Left lobe of liver (tissue), 2 donors: ENCODE measurements at regions not wholly inside any gene's neighbourhood (a gene's known extent, or its start where the extent isn't known, plus 50 kb on each side); places are given as distances from the start of the nearest gene placed in this dataset.

Experiments used
- ATAC-seq: fragments of 200-7000 bp; cut with Tn5 transposase; one replicate; pipeline ENCODE4 v1.9.1; 2020; ENCODE audit warnings: mild to moderate bottlenecking, moderate library complexity
- DNase-seq: peaks from one replicate; pipeline ENCODE4 v3.0.0-alpha.2; 2020; ENCODE audit warnings: low spot score
- donor health status: DM: no; HTN: no; CAD: no; lungs with moderate emphysema.
- donor health status: DM: no; HTN: yes; CAD: no.

DNA sequence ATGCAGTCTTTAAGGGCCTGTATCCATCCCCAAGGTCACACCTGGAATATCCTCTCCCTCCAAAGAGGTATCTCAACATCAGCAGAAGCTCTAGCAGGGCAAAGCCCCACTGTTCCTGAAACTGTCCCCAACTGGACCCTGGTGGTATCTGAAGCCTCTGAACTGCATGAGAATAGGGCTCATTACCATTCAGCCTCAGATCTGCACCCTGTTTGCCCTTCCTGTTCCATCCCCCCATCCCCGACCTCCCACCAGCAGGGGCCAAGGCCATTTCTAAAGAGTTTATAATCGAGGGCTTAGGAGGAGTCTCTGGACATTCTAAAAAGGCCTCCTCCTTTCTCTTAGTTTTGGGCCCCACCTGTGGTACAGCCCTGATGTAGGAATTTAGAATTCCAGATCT, 74.0 kb upstream of the THY1 start:
- no peak for DNase-seq
- no peak for ATAC-seq

DNA sequence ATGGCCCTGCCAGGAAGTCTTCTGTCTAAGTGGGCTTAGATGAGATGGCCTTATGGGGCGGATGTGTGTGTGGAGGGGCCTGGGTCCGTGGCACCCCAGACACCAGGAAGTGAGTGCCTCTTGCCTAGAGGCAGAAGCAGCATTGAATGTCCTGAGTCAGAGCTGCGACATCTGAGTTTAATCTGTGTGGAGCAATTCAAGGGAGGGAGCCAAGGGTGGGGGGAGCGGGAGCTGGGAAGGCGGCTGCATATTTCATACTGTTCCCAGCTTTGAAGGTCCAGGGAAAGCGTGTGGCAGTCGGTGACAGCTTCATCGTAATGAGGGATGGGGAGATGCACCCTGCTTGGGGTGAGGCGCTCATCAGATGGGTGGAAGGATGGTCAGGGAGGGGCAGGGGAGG, 73.5 kb upstream of the THY1 start:
- DNase-seq = no peak
- ATAC-seq = no peak

DNA sequence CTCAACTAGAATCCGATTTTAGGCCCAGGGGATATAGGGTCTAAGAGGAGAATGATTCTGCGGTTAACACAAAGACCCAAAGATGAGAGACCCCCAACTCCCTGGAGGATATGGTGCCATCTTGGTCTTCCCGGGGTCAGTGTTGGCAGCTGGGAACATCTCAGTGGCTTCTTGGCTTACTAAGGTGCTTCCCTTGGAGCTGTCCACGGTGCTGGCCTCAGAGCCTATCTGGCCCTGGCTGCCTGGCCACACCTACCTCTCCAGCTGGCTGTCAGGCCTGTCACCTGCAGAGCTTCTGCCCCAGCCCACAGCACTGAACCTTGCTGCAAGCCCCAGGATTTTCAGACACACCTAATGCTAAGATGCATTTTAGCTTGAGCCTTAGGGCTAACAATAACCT, 70.7 kb upstream of the THY1 start:
- peak; percentile 58 for ATAC-seq
- DNase-seq = no peak

DNA sequence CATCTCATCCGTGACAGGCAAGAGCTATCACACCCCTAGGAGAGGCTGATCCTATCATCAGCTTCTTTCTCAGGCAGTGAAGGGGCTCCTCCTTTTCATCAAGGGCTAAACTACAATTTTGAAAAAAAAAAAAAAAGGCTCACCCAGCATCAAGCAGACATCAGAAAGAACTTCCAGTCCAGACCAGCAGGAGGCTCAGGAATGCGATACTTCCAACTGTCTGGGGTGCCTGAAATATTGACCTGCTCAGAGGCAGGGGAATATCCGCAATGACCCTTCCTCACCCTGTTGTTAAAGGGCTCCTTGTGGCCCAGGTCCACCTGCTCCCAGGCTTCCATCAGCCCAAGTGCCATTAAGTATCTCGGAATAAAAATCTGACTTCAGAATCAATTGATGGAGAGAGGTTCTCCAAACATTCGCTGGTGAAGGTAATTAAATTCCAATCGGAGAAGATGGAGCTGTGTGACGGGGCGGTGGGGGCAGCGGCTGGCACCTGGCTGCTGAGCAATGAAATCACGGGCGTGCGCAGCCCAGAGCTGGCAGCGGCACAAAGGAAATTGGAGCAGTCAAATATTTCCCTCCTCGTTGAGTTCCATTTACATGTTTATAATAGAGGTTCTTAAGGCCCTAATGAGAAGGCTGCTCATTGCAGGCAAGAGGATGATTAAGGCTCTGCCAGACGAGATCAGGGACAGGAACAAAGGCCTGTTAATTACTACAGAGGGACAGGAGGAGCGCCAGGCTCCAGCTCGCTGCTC, 69.0 kb upstream of the THY1 start:
- ATAC-seq (no peak), DNase-seq (no peak)

DNA sequence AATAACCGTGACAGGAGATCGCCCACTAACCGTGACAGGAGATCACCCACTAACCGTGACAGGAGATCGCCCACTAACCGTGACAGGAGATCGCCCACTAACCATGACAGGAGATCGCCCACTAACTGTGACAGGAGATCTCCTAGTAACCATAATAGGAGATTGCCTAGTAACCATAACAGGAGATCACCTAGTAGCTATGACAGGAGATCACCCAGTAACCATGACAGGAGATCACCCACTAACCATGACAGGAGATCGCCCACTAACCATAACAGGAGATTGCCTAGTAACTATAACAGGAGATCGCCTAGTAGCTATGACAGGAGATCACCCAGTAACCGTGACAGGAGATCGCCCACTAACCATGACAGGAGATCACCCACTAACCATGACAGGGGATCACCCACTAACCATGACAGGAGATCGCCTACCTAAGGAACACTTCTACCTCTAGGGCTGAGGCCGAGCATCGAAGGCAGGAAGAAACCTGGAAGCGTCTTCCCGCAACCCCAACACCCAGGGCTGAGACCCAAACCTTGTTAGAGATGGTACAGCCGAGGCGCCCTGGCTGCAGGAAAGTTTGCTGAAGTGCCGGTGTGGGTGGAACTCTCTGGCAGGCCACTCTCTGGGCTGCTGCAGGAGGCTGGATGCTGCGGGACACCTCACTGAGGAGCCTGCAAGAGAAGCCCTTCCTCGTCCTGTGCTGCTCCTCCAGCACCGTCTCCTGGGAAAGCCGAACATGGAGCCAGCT, 67.5 kb upstream of the THY1 start:
- ATAC-seq = no peak
- DNase-seq = no peak

DNA sequence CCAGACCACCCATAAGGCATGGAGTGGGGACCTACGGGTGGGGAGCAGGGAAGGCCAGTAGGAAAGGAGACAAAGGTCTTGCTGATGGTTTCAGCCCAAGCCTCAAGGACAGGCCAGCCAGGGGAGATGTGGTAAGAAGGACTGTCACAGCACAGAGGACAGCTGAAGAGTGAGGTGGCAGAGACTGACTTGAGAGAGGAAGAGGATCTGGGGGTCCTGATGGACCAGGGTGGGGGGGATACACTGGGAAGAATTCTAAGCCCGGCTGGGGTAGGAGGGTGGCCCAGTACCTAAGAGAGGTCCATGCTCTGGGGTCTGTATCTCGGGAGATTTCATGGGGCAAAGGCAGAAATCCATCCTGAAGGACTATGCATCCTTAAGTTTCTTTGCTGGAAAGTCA, 66.1 kb upstream of the THY1 start:
- no peak for DNase-seq
- ATAC-seq = no peak

DNA sequence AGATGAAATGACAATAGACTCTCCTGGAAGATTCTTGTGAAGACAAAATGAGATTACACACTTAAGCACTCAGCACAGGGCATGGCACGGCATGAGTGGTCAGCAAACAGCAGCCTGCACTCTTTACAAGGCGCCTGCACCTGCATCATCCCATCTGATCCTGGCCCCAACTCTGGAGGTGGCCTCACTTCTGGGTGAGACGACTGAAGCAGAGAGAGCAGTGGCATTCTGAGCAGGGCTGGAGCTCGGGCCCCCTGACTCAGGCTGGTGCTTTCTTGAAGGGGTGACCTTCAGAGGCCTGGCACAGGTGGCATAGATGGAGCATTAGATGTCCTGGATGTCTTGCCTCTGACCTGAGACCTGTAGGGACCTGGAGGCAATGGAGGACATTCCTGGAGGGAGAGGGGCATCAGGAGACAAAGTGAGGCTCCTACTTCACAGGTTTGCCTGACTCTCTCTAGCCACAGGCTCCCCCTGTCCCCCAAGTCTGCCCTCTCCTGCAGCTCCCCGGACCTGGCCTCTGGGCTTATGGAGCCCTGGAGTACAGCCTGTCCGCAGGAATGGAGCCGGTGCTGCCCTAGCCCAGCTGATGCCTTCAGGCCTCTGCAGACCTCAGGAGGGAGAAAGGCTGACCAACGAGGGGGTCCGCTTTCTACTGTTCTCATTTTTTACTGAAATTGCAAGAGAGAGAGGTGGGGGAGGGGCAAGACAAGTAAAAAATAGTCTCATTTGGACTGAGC, 65.5 kb upstream of the THY1 start:
- no peak for ATAC-seq
- DNase-seq = no peak

DNA sequence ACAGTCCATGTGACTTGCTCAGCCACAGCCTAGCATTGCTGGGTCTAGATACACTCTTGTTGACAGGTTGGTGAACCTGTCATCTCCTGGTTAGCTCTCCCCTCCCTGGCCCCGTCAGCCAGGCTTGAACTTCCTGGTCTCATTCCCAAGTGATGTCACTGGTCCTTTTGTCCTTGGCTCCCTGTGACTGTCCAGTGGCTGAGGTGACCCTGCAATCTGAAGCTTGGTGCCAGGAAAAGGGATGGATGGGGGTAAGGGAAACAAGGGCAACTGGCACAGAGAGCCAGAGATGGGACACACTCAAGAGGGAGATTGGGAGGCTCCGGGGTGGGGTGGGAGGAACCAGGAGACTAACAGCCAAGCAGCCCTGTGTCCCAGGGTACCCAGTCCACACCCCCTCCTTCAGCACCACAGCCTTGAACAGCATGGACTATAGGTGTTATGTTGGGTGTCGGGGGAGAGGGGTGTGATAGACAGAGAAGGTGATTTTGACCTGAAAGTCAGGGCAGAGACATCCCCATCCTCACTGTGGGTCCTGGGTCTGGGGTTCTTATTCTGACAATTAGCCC, 63.8 kb upstream of the THY1 start:
- peak; percentile 23 for DNase-seq
- ATAC-seq = no peak

DNA sequence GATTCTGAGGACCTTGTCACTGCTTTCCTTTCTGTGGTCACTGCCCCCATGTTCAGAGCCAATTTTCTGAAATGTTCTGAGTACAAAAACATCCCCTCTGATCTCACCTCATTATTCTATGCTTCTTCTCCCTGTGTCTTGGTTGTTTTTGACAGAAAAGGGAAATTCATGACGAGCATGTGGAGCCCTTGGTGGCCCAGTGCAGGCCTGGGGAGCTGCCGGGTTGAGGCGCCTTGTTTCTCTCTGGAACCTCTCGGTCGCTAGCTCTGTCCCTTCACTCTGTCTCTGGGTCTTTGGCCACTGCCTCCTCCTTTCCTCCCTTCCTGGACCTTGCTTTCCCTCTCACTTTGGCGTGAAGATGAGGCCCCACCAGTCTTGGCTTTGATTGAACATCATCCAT, 63.0 kb upstream of the THY1 start:
- no peak for DNase-seq
- ATAC-seq = no peak

DNA sequence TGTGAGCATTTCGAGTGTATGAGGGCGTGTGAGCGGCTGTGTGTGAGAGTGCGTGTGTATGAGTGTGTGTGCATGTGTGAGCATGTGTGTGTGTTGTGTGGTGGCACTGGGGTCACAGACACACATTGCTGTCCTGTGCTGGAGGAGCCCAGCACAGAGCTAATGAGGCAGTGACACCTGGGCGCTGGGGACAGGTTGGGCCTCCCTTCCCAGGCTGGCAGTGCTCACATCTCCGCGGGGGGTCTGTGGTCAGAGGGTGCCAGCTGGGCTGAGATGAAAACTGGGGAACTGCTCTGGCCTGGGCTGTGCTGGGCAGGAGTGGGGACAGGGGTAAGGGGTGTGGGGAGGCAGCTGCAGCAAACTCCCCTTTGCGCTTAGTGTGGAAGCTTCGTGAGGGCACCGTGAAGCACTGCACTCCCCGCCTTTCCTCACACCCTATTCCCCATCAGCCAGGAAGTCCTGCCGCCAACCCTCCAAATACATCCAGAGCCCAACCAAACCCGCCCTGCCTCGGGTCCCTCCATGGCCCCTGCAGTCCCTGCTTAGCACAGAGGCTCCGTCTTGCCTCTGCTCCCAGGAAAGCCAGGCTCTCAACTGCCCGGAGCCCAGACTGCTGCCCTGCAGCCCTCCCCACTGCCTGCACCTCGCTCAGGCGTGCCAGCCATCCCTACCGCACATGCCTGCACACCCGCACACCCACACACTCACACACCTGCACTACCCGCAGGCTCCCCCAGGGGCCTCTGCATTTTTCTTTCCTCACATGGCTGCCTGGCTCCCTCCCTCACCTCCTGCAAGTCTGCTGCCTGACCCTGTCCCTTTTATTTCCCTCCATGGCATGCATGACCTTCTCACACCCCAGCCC, 62.0 kb upstream of the THY1 start:
- ATAC-seq = no peak
- DNase-seq = peak; percentile 39

DNA sequence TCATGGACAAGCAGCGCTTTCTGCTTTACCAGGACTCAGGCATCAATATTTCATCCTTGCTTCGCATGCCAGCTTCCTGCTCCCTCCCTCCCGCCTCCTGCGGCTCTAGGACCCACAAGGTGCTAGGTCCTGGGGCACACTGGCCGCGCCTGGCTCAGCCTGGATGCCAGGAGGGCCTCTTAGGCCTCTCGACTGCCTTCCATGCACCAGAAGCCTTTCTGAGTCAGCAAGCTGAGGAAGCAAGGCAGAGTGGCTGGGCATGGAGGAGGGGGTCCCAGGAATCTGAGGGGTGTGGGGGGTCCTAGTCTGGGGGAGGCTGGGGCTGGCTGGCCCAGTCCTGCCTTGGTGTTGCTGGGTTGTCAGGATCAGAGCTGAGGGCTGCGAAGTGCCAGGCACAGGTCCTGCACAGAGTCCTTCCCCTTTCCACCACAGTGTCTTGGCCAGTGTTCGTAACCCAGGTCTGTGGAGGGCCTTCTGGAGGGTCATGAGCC, 61.0 kb upstream of the THY1 start:
- ATAC-seq (no peak), DNase-seq (peak; percentile 32)

DNA sequence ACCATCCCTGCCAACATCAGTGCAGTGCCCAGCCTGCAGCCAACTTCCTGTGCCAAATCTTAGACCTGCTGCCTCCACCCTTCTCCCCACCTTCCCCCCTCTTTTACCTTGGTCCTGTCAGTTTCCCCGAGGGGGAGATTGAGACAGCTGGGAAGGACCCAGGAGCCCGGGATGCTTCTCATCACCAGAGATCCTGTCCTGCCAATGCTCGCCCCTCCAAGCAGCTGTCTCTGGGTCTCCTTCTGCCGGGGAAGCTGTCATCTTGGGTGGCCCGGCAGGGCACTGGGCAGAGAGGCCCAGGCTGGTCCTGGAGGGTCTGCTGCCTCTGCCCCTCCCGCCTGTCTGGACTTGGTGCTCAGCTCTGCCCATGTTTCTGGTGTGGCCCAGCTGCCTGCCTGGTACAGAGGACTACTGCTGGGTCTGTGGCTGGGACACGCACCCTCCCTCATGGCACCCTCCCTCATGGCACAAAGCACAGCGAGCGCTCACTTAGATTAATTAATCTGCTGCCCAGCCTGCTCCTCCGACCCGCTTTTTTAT, 60.4 kb upstream of the THY1 start:
- DNase-seq = no peak
- ATAC-seq = no peak

DNA sequence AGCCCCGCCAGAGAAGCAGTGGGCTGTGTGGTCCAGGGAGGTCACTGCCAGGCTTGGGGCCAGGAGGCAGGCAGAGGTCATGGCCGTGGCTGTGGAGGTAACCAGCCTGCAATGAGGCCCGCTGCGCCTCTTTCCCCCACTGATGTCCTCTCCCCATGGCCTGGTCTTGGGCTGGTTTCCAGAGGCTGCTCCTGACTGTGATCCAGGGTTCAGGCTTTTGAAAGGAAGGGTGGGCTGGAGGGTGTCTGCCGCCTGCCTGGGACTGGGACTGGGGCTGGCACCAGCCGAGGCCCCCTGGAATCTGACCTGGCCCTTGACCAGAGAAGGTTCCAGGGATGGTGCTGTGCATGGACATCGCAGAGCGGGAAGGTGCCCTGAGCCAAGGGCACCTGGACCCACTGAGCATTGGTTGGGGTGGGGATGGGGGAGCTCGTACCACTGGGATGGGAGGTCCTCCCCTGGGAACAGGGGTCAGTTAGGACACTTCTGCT, 59.6 kb upstream of the THY1 start:
- DNase-seq (peak; percentile 42), ATAC-seq (no peak)

DNA sequence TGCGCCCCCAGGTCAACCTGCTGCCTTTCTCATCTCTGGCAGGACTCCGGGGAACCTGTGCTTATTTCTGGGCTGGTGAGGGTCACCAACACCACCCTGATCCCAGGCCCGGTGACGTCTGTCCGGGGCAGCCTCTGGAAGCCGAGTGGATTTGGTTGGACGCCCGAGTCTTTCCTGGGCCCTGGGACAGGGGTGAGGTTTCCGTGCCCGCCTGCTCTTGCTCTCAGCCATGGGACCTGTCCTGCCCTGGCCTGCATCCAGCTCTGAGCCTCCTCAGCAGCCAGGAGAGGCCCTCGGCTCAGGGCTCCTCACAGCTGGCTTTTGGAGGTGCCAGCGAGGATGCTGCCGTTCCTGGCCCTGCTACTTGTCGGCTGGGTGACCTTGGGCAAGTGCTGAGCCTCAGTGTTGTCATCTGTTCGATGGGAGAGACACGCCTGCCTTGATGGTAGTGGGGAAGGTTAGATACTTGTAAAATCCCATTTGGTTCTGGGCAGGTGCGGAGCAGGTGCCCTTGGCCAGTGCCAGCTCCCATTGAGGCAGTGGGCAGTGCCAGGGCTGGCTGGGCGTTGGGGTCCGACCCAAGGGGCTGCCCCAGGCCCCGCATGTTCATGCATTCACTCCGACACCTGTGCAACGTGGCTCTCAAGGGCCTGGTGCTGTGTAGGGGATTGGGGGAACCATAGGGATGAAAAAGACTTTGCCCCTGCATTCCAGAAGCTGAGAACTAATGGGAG, 58.9 kb upstream of the THY1 start:
- peak; percentile 41 for ATAC-seq

DNA sequence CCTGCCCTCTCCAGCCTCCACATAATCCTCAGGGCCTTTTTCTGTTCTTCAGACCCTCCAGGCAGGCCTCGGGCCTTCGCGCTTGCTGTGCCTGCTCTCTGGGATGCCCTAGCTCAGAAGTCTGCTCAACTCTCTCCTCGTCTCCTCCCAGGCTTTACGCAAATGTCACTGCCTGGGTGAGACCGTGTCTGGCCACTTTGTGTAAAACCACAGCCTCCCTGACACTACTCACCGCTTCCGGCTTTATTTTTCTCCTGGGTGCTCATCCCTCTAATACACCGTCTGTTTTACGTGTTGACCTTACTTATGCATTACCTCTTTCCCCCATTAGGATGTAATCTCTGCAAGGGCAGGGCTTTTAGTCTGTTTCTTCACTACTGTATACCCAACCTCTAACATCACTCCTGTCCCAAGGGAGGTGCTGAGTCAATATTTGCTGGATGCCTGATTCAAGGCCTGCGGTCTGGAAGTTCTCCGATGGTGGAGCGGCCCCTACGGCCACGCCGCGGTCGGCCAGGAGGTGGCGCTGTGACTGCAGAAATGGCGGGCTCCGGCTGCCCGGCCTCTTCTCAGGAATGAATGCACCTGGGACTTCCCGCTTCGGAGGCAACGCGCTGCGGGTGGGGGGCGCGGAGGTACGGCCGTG, 58.2 kb upstream of the THY1 start:
- ATAC-seq (peak; percentile 98), DNase-seq (peak; percentile 84)

More for the DNA sequence above, 58.9 kb upstream of the THY1 start:
- peak; percentile 52 for DNase-seq

DNA sequence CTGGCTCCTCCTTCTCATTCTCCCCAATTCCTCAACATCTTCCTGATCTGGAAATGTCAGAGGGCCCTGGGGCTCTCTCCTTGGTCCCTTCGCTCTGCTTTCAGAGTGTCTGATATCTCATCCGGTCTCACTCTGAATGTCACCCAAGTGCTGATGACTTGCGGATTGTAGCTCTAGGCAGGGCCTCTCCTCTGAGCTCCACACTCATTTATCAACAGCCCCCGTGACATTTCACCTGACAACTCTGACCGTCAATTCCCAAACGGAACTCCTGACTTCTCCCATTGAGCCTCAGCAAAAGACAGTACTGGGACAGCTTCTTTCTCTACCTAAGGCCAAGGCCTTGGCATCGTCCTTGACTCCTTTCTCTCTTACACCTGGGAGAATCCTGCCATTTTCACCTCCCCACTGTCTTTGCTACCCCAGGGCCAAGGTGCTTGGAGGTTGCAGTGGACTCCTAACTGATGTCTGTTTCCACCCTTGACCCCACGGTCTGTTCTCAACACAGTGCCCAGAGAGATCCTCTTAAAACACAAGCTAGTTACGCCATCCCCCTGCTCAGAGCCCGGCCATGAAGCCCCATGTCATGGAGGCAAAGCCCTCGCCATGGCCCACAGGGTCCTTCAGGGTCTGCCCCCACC, 57.5 kb upstream of the THY1 start:
- DNase-seq = peak; percentile 29
- ATAC-seq = no peak

DNA sequence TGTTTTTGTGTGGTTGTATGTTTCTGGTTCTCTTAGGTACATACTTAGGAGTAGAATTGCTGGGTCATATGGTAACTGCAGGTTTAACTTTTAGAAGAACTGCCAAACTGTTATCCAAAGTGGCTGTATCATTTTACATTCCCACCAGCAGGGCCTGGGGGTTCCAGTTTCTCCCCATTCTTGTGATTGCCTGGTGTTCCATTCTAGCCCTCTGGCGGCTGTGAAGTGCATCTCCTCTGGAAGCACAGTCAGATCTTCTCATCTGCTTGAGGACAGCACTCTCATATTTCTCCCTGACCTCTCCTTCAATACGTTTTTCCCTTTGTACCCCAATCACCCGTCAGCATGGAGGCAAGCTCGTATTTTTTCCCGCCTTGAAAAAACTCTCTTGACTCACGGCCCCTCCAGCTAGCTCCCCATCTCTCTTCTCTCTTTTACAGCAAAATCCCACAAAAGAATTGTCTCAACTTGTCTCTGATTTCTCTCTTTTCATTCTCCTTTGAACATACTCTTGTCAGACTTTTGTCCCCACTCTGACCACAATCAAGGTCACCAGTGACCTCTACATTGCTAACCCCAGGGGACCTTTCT, 56.8 kb upstream of the THY1 start:
- DNase-seq (peak; percentile 8), ATAC-seq (no peak)
